Rectal smooth muscle tissue (tissue), 1 donor: ENCODE measurements at regions not wholly inside any gene's neighbourhood (a gene's known extent, or its start where the extent isn't known, plus 50 kb on each side); places are given as distances from the start of the nearest gene placed in this dataset.

Experiments
- H3K27ac ChIP-seq: one replicate; pipeline ENCODE4 v1.7.0; 2013; ENCODE audit warnings: low read depth, low read length, inconsistent platforms
- H3K27me3 ChIP-seq: one replicate; pipeline ENCODE4 v1.7.0; 2013; ENCODE audit warnings: low read length; ENCODE audit not compliant: control insufficient read depth, insufficient read depth
- H3K36me3 ChIP-seq: one replicate; pipeline ENCODE4 v1.7.0; 2013; ENCODE audit warnings: low read length; ENCODE audit not compliant: control insufficient read depth, insufficient read depth
- H3K4me1 ChIP-seq: one replicate; pipeline ENCODE4 v1.7.0; 2013; ENCODE audit warnings: low read length; ENCODE audit not compliant: control insufficient read depth, insufficient read depth
- H3K4me3 ChIP-seq: one replicate; pipeline ENCODE4 v1.7.0; 2013; ENCODE audit warnings: low read length
- H3K9ac ChIP-seq: one replicate; pipeline ENCODE4 v1.7.0; 2013; ENCODE audit warnings: low read length

- Histone ChIP-seq H3K36me3 (no peaks in the 10 kb centered on the region), H3K4me3 (no peak overlapping the region)
Measured at GRCh38 chr4:22997358-22998224, 304.9 kb downstream of the GBA3 start.

GRCh38 chr4:22991576-22991975, 298.8 kb downstream of the GBA3 start:
- H3K4me1 ChIP-seq = no peaks in the 10 kb centered on the region

More at GRCh38 chr4:22997358-22998224, 304.9 kb downstream of the GBA3 start:
- H3K4me1 ChIP-seq = no peaks in the 10 kb centered on the region
- H3K27ac ChIP-seq = no peak overlapping the region
- no peaks in the 10 kb centered on the region for H3K27me3 ChIP-seq
- H3K9ac ChIP-seq = no peak overlapping the region

GRCh38 chr4:22988526-22988925, 295.8 kb downstream of the GBA3 start:
- H3K36me3 ChIP-seq = no peaks in the 10 kb centered on the region
- H3K27me3 ChIP-seq = no peaks in the 10 kb centered on the region
- H3K4me1 ChIP-seq = no peaks in the 10 kb centered on the region
- no peak overlapping the region for H3K9ac ChIP-seq
- no peak overlapping the region for H3K27ac ChIP-seq
- no peak overlapping the region for H3K4me3 ChIP-seq

More at GRCh38 chr4:22991576-22991975, 298.8 kb downstream of the GBA3 start:
- Histone ChIP-seq H3K9ac (no peak overlapping the region), H3K4me3 (no peak overlapping the region), H3K36me3 (no peaks in the 10 kb centered on the region), H3K27me3 (no peaks in the 10 kb centered on the region), H3K27ac (no peak overlapping the region)

- no peak overlapping the region for H3K27ac ChIP-seq
Measured at GRCh38 chr4:22987870-22988269, 295.1 kb downstream of the GBA3 start.

GRCh38 chr4:22986881-22987280, 294.1 kb downstream of the GBA3 start:
- no peak overlapping the region for H3K27ac ChIP-seq

More at GRCh38 chr4:22987870-22988269, 295.1 kb downstream of the GBA3 start:
- H3K36me3 ChIP-seq = no peaks in the 10 kb centered on the region
- no peaks in the 10 kb centered on the region for H3K4me1 ChIP-seq
- no peaks in the 10 kb centered on the region for H3K27me3 ChIP-seq
- H3K4me3 ChIP-seq = no peak overlapping the region
- no peak overlapping the region for H3K9ac ChIP-seq

GRCh38 chr4:22986262-22986661, 293.5 kb downstream of the GBA3 start:
- Histone ChIP-seq H3K27ac (no peak overlapping the region), H3K27me3 (no peaks in the 10 kb centered on the region), H3K36me3 (no peaks in the 10 kb centered on the region), H3K4me3 (no peak overlapping the region), H3K4me1 (no peaks in the 10 kb centered on the region), H3K9ac (no peak overlapping the region)

More at GRCh38 chr4:22986881-22987280, 294.1 kb downstream of the GBA3 start:
- H3K4me3 ChIP-seq = no peak overlapping the region
- H3K27me3 ChIP-seq = no peaks in the 10 kb centered on the region
- no peaks in the 10 kb centered on the region for H3K36me3 ChIP-seq
- no peaks in the 10 kb centered on the region for H3K4me1 ChIP-seq
- no peak overlapping the region for H3K9ac ChIP-seq

- Histone ChIP-seq H3K36me3 (no peaks in the 10 kb centered on the region), H3K27me3 (no peaks in the 10 kb centered on the region), H3K4me3 (no peak overlapping the region), H3K4me1 (no peaks in the 10 kb centered on the region), H3K27ac (no peak overlapping the region), H3K9ac (no peak overlapping the region)
Measured at GRCh38 chr4:22984390-22984789, 291.7 kb downstream of the GBA3 start.

- Histone ChIP-seq H3K4me3 (no peak overlapping the region), H3K4me1 (no peaks in the 10 kb centered on the region), H3K36me3 (no peaks in the 10 kb centered on the region), H3K9ac (no peak overlapping the region), H3K27me3 (no peaks in the 10 kb centered on the region), H3K27ac (no peak overlapping the region)
Measured at GRCh38 chr4:22978656-22979055, 285.9 kb downstream of the GBA3 start.

- no peaks in the 10 kb centered on the region for H3K4me1 ChIP-seq
- H3K27ac ChIP-seq = no peak overlapping the region
- H3K36me3 ChIP-seq = no peaks in the 10 kb centered on the region
- H3K27me3 ChIP-seq = no peaks in the 10 kb centered on the region
- no peak overlapping the region for H3K9ac ChIP-seq
- H3K4me3 ChIP-seq = no peak overlapping the region
Measured at GRCh38 chr4:22970665-22971064, 277.9 kb downstream of the GBA3 start.

- Histone ChIP-seq H3K36me3 (no peaks in the 10 kb centered on the region), H3K4me1 (no peaks in the 10 kb centered on the region), H3K27me3 (no peaks in the 10 kb centered on the region), H3K4me3 (no peak overlapping the region), H3K9ac (no peak overlapping the region), H3K27ac (no peak overlapping the region)
Measured at GRCh38 chr4:22969287-22969896, 276.7 kb downstream of the GBA3 start.

- H3K36me3 ChIP-seq = no peaks in the 10 kb centered on the region
- H3K9ac ChIP-seq = no peak overlapping the region
- no peak overlapping the region for H3K27ac ChIP-seq
- no peaks in the 10 kb centered on the region for H3K27me3 ChIP-seq
- no peak overlapping the region for H3K4me3 ChIP-seq
- H3K4me1 ChIP-seq = no peaks in the 10 kb centered on the region
Measured at GRCh38 chr4:22962295-22962694, 269.6 kb downstream of the GBA3 start.

- Histone ChIP-seq H3K4me1 (no peaks in the 10 kb centered on the region), H3K27me3 (no peaks in the 10 kb centered on the region), H3K4me3 (no peak overlapping the region), H3K27ac (no peak overlapping the region), H3K9ac (no peak overlapping the region), H3K36me3 (no peaks in the 10 kb centered on the region)
Measured at GRCh38 chr4:22959483-22959882, 266.7 kb downstream of the GBA3 start.
